ENCODE measurements at regions not wholly inside any gene's neighbourhood (a gene's known extent, or its start where the extent isn't known, plus 50 kb on each side); places are given as distances from the start of the nearest gene placed in this dataset.

GRCh38 chr12:107536613-107537012, 149.0 kb upstream of the PWP1 start:
- TF ChIP-seq CTCF (IDR thresholded peaks at IDR 0.05; ENCODE audit: poor library complexity) (no peak), EZH2phosphoT487 (IDR thresholded peaks at IDR 0.05; ENCODE audit: low read depth, severe bottlenecking, unreplicated experiment) (no peak)
